ENCODE measurements at regions not wholly inside any gene's neighbourhood (a gene's known extent, or its start where the extent isn't known, plus 50 kb on each side); places are given as distances from the start of the nearest gene placed in this dataset.

DNA sequence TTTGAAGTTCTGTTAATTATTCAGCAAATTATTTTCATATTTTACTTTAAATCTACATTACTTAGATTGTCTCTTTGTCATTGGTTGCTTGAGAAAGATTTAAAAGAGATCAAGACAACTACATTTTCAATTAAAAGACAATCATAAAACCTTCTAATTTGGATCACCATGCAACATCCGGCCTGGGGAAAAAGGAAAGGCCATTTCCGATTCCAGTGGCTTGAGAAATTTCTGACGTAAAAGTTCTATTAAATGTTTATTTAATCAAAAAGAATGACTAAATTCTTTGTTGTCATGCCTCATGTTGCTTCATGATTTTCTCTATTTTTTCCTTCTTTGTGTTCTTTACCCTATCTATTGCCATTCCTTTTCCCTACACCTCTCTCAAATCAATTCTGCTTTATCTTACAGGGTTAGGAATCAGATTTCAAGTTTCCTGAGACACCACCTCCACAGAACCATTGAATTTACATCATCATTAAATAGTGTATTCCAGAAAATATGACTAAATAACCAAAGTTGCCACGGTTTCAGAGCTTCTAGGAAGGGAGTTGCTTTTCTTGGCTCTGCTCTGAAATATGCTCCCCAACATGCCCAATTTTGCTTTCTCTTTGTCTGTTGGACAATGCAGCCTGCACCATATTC lies 124.6 kb upstream of the ACSL4 start:
- TF ChIP-seq POLR2A (IDR thresholded peaks at IDR 0.05) (no peak), CTCF (IDR thresholded peaks at IDR 0.05) (no peak)
